ENCODE measurements at regions not wholly inside any gene's neighbourhood (a gene's known extent, or its start where the extent isn't known, plus 50 kb on each side); places are given as distances from the start of the nearest gene placed in this dataset.

DNA sequence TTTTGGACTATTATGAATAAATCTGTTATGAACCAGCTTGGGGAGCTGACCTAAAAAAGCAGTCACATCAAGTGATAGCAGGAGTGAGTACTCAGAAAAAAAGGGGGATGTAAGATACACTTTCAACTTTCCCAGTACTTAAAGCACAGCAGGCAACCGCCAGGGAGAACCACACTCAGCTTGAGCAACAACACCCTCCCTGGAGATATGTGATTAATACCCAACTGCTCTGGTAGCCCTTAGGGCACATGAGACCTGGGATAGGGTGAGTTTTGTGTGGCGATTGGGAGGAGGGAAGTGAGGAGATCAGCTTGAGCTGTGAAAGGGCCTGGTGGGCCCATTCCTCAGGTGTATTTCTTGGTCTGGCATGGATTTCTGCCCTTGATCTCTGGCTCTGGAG is 220.3 kb upstream of the SFRP2 start:
- no peak for DNase-seq (ENCODE audit: low read depth)
- TF ChIP-seq, protein P1, sequence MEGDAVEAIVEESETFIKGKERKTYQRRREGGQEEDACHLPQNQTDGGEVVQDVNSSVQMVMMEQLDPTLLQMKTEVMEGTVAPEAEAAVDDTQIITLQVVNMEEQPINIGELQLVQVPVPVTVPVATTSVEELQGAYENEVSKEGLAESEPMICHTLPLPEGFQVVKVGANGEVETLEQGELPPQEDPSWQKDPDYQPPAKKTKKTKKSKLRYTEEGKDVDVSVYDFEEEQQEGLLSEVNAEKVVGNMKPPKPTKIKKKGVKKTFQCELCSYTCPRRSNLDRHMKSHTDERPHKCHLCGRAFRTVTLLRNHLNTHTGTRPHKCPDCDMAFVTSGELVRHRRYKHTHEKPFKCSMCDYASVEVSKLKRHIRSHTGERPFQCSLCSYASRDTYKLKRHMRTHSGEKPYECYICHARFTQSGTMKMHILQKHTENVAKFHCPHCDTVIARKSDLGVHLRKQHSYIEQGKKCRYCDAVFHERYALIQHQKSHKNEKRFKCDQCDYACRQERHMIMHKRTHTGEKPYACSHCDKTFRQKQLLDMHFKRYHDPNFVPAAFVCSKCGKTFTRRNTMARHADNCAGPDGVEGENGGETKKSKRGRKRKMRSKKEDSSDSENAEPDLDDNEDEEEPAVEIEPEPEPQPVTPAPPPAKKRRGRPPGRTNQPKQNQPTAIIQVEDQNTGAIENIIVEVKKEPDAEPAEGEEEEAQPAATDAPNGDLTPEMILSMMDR (conservative IDR thresholded peaks at IDR 0.05; ENCODE audit: low read length), result no peak
- H3K4me3 ChIP-seq (ENCODE audit: low read length), result no peak overlapping the region

DNA sequence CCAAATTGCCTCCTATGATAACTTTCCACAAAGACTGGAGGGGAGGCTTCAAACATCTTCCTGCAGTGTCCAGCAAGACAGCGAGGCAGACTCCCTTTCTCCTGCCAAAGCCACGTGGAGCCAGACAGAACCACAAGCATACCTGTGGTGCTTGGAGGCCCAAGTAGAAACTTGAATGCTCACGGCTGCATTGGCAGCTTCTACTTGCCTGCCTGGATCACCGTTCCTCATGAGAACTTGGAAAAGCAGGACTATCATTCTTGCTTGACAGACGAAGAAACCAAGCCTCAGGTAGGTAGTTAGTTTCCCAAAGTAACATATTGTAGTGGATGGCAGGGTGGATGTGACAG is 216.3 kb upstream of the SFRP2 start:
- TF ChIP-seq, protein P1 (conservative IDR thresholded peaks at IDR 0.05; ENCODE audit: low read length), result no peak
- no peak for DNase-seq (ENCODE audit: low read depth)
- peak overlapping the region; percentile 31 for H3K4me3 ChIP-seq (ENCODE audit: low read length)

DNA sequence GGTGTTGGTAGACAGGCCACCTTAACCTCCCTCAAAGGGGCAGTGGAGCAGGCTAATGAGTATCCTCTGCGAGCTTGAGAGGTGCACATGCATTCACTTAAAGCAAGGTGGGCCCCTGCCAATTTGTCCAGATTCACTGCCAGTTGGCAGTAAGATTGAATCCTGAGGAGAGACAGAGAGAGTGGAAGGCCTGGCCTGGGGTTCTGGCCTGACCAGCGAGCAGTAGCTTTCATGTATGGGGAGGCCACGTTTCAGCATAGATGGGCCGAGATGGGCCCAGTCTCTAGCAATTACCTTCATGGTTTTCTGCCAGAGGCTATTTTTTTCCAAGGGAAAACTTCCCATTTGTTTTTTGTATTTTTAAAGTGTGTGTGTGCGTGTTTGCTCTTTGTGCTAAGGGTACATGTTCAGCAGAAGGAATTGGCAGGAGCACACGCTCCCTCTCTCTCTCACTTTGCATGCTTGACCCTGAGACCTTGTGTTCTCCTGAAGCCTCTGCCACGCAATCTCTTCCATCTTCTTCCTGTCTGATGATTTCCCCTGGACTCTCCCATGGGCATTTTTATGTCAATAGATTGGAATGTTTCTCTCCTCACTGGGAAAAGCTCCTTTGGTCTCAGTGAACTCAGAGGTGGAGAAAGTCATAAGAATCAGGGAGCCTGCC is 215.8 kb upstream of the SFRP2 start:
- TF ChIP-seq, protein P1 (conservative IDR thresholded peaks at IDR 0.05; ENCODE audit: low read length), result no peak
- H3K4me3 ChIP-seq (ENCODE audit: low read length), result peak overlapping the region; percentile 1; the same call in 1 of the 2 replicates
- peak; percentile 97 for DNase-seq (ENCODE audit: low read depth)

DNA sequence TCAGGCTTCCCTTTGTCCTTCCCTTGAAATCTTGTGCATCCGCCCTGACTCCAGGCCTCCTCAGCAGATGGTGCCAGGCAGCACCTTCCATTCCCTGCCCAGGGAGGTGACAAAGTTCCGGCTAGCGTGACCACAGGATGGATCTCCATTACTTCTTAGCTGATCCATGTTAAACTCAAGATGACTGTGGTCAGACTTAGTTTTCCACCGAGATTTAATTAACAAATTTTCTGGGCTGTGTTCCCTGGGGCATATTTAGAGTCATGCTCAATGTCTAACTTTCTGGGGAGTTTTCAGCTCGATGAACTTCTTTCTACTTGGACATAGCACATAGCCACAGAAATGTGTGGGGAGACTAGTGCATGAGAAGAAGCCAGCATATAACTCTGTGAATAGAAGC is 215.1 kb upstream of the SFRP2 start:
- H3K4me3 ChIP-seq (ENCODE audit: low read length), result no peak overlapping the region
- peak; percentile 76 for DNase-seq (ENCODE audit: low read depth)
- TF ChIP-seq, protein P1 (conservative IDR thresholded peaks at IDR 0.05; ENCODE audit: low read length), result no peak

DNA sequence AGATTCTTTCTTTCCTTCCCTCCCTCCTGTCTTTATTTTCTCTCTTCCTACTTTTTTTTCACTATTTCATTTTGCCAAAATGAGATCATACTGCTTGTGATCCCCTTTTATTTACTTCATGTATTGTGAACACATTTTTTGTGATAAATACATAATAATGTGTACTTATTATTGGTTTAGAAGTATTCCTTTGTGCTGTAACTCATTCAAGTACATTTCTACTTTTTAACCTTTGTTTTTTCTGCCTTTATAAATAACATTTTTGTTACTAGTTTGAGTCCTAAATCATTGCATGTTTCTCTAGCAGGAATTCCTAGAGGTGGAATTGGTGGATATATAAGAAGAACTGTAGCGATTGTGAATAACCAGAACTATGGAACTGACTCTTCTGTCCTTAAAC is 214.5 kb upstream of the SFRP2 start:
- H3K4me3 ChIP-seq (ENCODE audit: low read length), result no peak overlapping the region
- no peak for DNase-seq (ENCODE audit: low read depth)
- TF ChIP-seq, protein P1 (conservative IDR thresholded peaks at IDR 0.05; ENCODE audit: low read length), result no peak

DNA sequence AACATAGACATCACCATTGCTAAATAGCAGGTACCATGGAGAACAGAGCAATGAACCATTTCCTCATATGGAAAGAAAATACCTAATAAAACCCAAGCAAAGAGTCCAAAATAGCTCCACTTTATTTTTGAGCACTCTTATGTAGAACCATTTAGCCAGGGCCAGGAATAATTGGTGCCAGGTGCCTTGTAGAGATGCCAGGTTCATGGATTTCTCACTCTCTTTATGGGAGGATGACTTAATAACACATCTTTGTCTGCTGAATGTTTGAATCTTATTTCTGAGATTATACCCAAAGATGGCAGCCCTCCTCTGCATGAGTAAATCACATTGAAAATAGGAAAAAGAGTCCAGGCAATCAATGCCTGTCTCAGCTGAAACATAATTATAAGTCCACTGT is 212.3 kb upstream of the SFRP2 start:
- TF ChIP-seq, protein P1 (conservative IDR thresholded peaks at IDR 0.05; ENCODE audit: low read length), result no peak
- peak; percentile 55 for DNase-seq (ENCODE audit: low read depth)
- H3K4me3 ChIP-seq (ENCODE audit: low read length), result no peak overlapping the region

DNA sequence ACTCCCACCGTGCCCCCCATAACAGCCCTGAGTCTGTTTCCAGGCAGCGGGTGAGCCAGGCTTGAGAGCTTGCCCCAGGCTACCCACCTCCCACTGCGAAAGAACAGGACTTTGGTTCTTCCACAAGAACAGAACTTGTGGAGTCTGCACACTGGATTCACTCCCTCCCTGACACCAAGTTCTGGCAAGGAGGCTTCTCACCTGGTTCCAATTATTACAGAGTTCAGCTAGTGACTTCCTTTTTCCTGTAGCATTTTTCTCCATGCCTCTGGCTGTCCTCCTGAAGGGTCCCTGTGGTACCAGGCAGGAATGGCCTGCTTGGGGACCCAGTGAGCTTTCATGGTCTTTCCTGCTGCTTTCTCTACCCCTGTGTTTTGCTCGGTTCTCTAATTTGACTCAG is 208.6 kb upstream of the SFRP2 start:
- no peak overlapping the region for H3K4me3 ChIP-seq (ENCODE audit: low read length)
- TF ChIP-seq, protein P1 (conservative IDR thresholded peaks at IDR 0.05; ENCODE audit: low read length), result no peak
- peak; percentile 47 for DNase-seq (ENCODE audit: low read depth)

Measured in AG10803 (cell line).